ENCODE measurements at regions not wholly inside any gene's neighbourhood (a gene's known extent, or its start where the extent isn't known, plus 50 kb on each side); places are given as distances from the start of the nearest gene placed in this dataset.

- no peak for DNase-seq (ENCODE audit: low read depth in 1 of 2, low spot score in 1 of 2)
- Histone ChIP-seq H3K4me3 (no peak overlapping the region), H3K36me3 (no peaks in the 10 kb centered on the region), H3K27ac (no peak overlapping the region), H3K9me3 (ENCODE audit: low read depth) (no peaks in the 10 kb centered on the region), H3K27me3 (no peaks in the 10 kb centered on the region), H3K4me1 (ENCODE audit: low read depth) (no peaks in the 10 kb centered on the region)
- no peak for TF ChIP-seq CTCF (IDR thresholded peaks at IDR 0.05; ENCODE audit: low read depth, low read length)
Measured at GRCh38 chr6:21325201-21325856, 268.2 kb upstream of the SOX4 start.

GRCh38 chr6:21327326-21328112, 266.0 kb upstream of the SOX4 start:
- no peak for DNase-seq (ENCODE audit: low read depth in 1 of 2, low spot score in 1 of 2)
- no peak for TF ChIP-seq CTCF (IDR thresholded peaks at IDR 0.05; ENCODE audit: low read depth, low read length)
- H3K4me3 ChIP-seq: no peak overlapping the region
- H3K9me3 ChIP-seq (ENCODE audit: low read depth): no peaks in the 10 kb centered on the region
- H3K27ac ChIP-seq: no peak overlapping the region
- no peaks in the 10 kb centered on the region for H3K27me3 ChIP-seq
- no peaks in the 10 kb centered on the region for H3K36me3 ChIP-seq
- H3K4me1 ChIP-seq (ENCODE audit: low read depth): no peaks in the 10 kb centered on the region

- Histone ChIP-seq H3K27ac (no peak overlapping the region), H3K4me1 (ENCODE audit: low read depth) (no peaks in the 10 kb centered on the region), H3K9me3 (ENCODE audit: low read depth) (no peaks in the 10 kb centered on the region), H3K4me3 (no peak overlapping the region), H3K36me3 (no peaks in the 10 kb centered on the region), H3K27me3 (no peaks in the 10 kb centered on the region)
- DNase-seq (ENCODE audit: low read depth in 1 of 2, low spot score in 1 of 2): peak in 1 of 2 donors; percentile 47
- TF ChIP-seq CTCF (IDR thresholded peaks at IDR 0.05; ENCODE audit: low read depth, low read length): no peak
Measured at GRCh38 chr6:21331235-21331634, 262.3 kb upstream of the SOX4 start.

- no peak for TF ChIP-seq CTCF (IDR thresholded peaks at IDR 0.05; ENCODE audit: low read depth, low read length)
Measured at GRCh38 chr6:21332077-21332476, 261.5 kb upstream of the SOX4 start.

GRCh38 chr6:21332660-21333059, 260.9 kb upstream of the SOX4 start:
- no peaks in the 10 kb centered on the region for H3K9me3 ChIP-seq (ENCODE audit: low read depth)
- H3K36me3 ChIP-seq: no peaks in the 10 kb centered on the region
- no peak overlapping the region for H3K4me3 ChIP-seq
- no peak for TF ChIP-seq CTCF (IDR thresholded peaks at IDR 0.05; ENCODE audit: low read depth, low read length)
- no peaks in the 10 kb centered on the region for H3K4me1 ChIP-seq (ENCODE audit: low read depth)
- H3K27ac ChIP-seq: no peak overlapping the region
- no peak for DNase-seq (ENCODE audit: low read depth in 1 of 2, low spot score in 1 of 2)
- H3K27me3 ChIP-seq: no peaks in the 10 kb centered on the region

More at GRCh38 chr6:21332077-21332476, 261.5 kb upstream of the SOX4 start:
- Histone ChIP-seq H3K36me3 (no peaks in the 10 kb centered on the region), H3K9me3 (ENCODE audit: low read depth) (no peaks in the 10 kb centered on the region), H3K4me1 (ENCODE audit: low read depth) (no peaks in the 10 kb centered on the region), H3K27me3 (no peaks in the 10 kb centered on the region), H3K27ac (no peak overlapping the region), H3K4me3 (no peak overlapping the region)
- DNase-seq (ENCODE audit: low read depth in 1 of 2, low spot score in 1 of 2): no peak

All from cardiac muscle cell (in vitro differentiated cells and primary cell).